K562 (cell line): ENCODE measurements at regions not wholly inside any gene's neighbourhood (a gene's known extent, or its start where the extent isn't known, plus 50 kb on each side); places are given as distances from the start of the nearest gene placed in this dataset.

Source experiments
- ATAC-seq: fragments of 200-7000 bp; cut with Tn5 transposase; 3 replicates; pipeline ENCODE4 v1.9.1; 2020; ENCODE audit warnings: moderate library complexity
- BruUV-seq: library from RNA; stranded (reverse); fragments of 400-500 nt; replicated peaks from 2 replicates; lab custom pipeline; 2021; lab: Mats Ljungman, UMichigan
- CTCF ChIA-PET: fragments of 300-600 bp; formaldehyde crosslinking; extraction: SDS; loops from one replicate; lab custom pipeline; 2021; ENCODE audit warnings: low intra/inter-chr PET ratio; lab: Yijun Ruan, JAX
- POLR2A ChIA-PET: fragments of 300-600, 350-650 bp; sonication (Branson Sonifier 250); formaldehyde crosslinking; extraction: SDS; loops from one replicate; lab custom pipeline; 2021; ENCODE audit warnings: antibody characterized with exemption, inconsistent platforms; lab: Yijun Ruan, JAX
- DNase-seq, 4 experiments: peaks; one replicate each; pipeline versions ENCODE4 v3.0.0 to v3.0.0-alpha.2; 2011 to 2018; ENCODE audit warnings: low spot score in 3 of 4, mixed read lengths in 3 of 4; ENCODE audit errors: extremely low read depth in 1 of 4
- FAIRE-seq: peaks from 2 replicates; lab custom pipeline; 2011; peaks lifted over from hg19 to GRCh38; lab: Jason Lieb, UNC
- H2AFZ ChIP-seq: 2 replicates; pipeline ENCODE4 v1.6.0; 2011; ENCODE audit warnings: low read depth, low read length, control low read depth, inconsistent platforms
- H3K27ac ChIP-seq: fragments of 200-600 bp; 3 replicates; pipeline ENCODE4 v1.8.0; 2011; ENCODE audit warnings: low read depth, mild to moderate bottlenecking, control low read depth, inconsistent platforms, low read length, moderate library complexity, mixed read lengths; ENCODE audit errors: extremely low read depth
- H3K27me3 ChIP-seq, 2 experiments: fragments of 300-600 bp in 1 of 2; 2 replicates in 1 of 2; 3 replicates in 1 of 2; pipeline versions ENCODE4 v1.6.0 to v1.8.0; 2011; ENCODE audit warnings: inconsistent platforms in 2 of 2, low read length in 2 of 2, mild to moderate bottlenecking in 1 of 2, mixed read lengths in 1 of 2, moderate library complexity in 1 of 2; ENCODE audit not compliant: control insufficient read depth in 2 of 2, insufficient read depth in 2 of 2
- H3K36me3 ChIP-seq: fragments of 300-600 bp; 3 replicates; pipeline ENCODE4 v1.8.0; 2011; ENCODE audit warnings: mild to moderate bottlenecking, low read length, inconsistent platforms; ENCODE audit not compliant: control insufficient read depth, insufficient read depth
- H3K4me1 ChIP-seq, 2 experiments: fragments of 200-600 bp in 1 of 2; replicated peaks in 1 of 2; 2 replicates in 1 of 2; 3 replicates in 1 of 2; pipeline versions ENCODE4 v1.5.1 to v1.8.0; 2011; ENCODE audit warnings: inconsistent platforms in 2 of 2, low read length in 2 of 2, mild to moderate bottlenecking in 1 of 2, mixed read lengths in 1 of 2, moderate library complexity in 1 of 2; ENCODE audit not compliant: control insufficient read depth in 2 of 2, insufficient read depth in 2 of 2
- H3K4me2 ChIP-seq: 2 replicates; pipeline ENCODE4 v1.6.1; 2011; ENCODE audit warnings: low read length, control low read depth, inconsistent platforms, mixed read lengths; ENCODE audit not compliant: insufficient read depth
- H3K4me3 ChIP-seq: fragments of 200-600 bp; sonication (generic), shearing (Covaris generic); 2 replicates; pipeline ENCODE4 v1.5.1; 2016; ENCODE audit warnings: control low read depth, inconsistent platforms
- H3K79me2 ChIP-seq: fragments of 200-600 bp; 3 replicates; pipeline ENCODE4 v1.8.0; 2011; ENCODE audit warnings: low read length, inconsistent platforms; ENCODE audit not compliant: control insufficient read depth, insufficient read depth
- H3K9ac ChIP-seq, 2 experiments: 2 replicates each; pipeline versions ENCODE4 v1.6.0 to v1.6.1; 2011; ENCODE audit warnings: low read depth in 2 of 2, low read length in 2 of 2, control low read depth in 1 of 2, inconsistent platforms in 1 of 2, mild to moderate bottlenecking in 1 of 2, mixed read lengths in 1 of 2; ENCODE audit not compliant: insufficient read depth in 1 of 2
- H3K9me1 ChIP-seq: one replicate; pipeline ENCODE4 v1.6.0; 2011; ENCODE audit warnings: inconsistent platforms, mild to moderate bottlenecking, low read length, moderate library complexity; ENCODE audit not compliant: control insufficient read depth, insufficient read depth
- H3K9me3 ChIP-seq: replicated peaks from 2 replicates; pipeline ENCODE4 v1.5.1; 2011; ENCODE audit warnings: low read depth, low read length, inconsistent platforms; ENCODE audit not compliant: control insufficient read depth, insufficient read depth
- H4K20me1 ChIP-seq: replicated peaks from 2 replicates; pipeline ENCODE4 v1.6.1; 2011; ENCODE audit warnings: low read length, inconsistent platforms, mixed read lengths; ENCODE audit not compliant: control insufficient read depth, insufficient read depth
- E2F8 ChIP-seq: fragments of 450-650 bp; IDR thresholded peaks from 2 replicates; pipeline ENCODE4 v1.7.1; 2018; ENCODE audit warnings: mild to moderate bottlenecking, low read depth; ENCODE audit not compliant: partially characterized antibody
- NR4A1 ChIP-seq, 2 experiments: fragments of 250-450 bp in 1 of 2; fragments of 450-650 bp in 1 of 2; sonication (Bioruptor Pico) in 1 of 2; IDR thresholded peaks; 2 replicates each; pipeline versions ENCODE4 v1.4.0 to v1.6.1; 2016 to 2020; ENCODE audit warnings: mild to moderate bottlenecking in 2 of 2, missing compliant biosample characterization in 1 of 2, missing genetic modification characterization in 1 of 2, moderate library complexity in 1 of 2
- SLC30A9 ChIP-seq: fragments of 250-450 bp; sonication (Bioruptor Pico); IDR thresholded peaks from 2 replicates; pipeline ENCODE4 v1.8.0; 2022; ENCODE audit warnings: mild to moderate bottlenecking, moderate library complexity
- ZNF239 ChIP-seq: fragments of 250-450 bp; sonication (Bioruptor Pico); IDR thresholded peaks from 2 replicates; pipeline ENCODE4 v1.4.0; 2020; ENCODE audit warnings: mild to moderate bottlenecking
- ZNF764 ChIP-seq: fragments of 250-450 bp; sonication (Bioruptor Pico); IDR thresholded peaks from 2 replicates; pipeline ENCODE4 v1.4.0; 2020; ENCODE audit warnings: low read depth, mild to moderate bottlenecking, moderate library complexity
- WGBS: fragments of 100-300 bp; shearing (Covaris generic); methylation state at CpG from one replicate; pipeline ENCODE4 v1.1.6; 2016; ENCODE audit warnings: low coverage, mixed read lengths; ENCODE audit not compliant: insufficient coverage; ENCODE audit errors: missing lambda C conversion rate; 5-methylcytosine and 5-hydroxymethylcytosine counted together
- in situ Hi-C: fragments of 300-500 bp; cut with MboI; formaldehyde crosslinking; loops from 4 replicates; pipeline ENCODE4 v1.15.0; 2018; ENCODE audit warnings: inconsistent platforms, mixed read lengths
- intact Hi-C: fragments of 100-400 bp; cut with micrococcal nuclease; formaldehyde crosslinking; loops from 2 replicates; pipeline ENCODE4 v1.14.2; 2022

GRCh38 chr12:105622220-105622619, 291.7 kb downstream of the C12orf75 start:
- FAIRE-seq (no peak), ATAC-seq (no peak), DNase-seq (no peak)
- H3K79me2 ChIP-seq, result no peaks in the 10 kb centered on the region
- H2AFZ ChIP-seq, result no peak overlapping the region
- no peak overlapping the region for H3K4me3 ChIP-seq
- no peaks in the 10 kb centered on the region for H3K4me1 ChIP-seq
- in situ Hi-C loops (no loop called here), intact Hi-C loops (no loop called here)
- H3K4me2 ChIP-seq, result no peak overlapping the region
- WGBS, result 3% methylated on average over 2 of the region's 2 CpGs
- no peaks in the 10 kb centered on the region for H3K36me3 ChIP-seq
- ChIA-PET CTCF (no interaction called here), POLR2A (interaction anchor here (0.5 to 1.2 kb wide), 3 partner anchors 15 to 531 kb away, joined by 3 read pairs; no protein-coding TSS in a partner anchor)
- H3K9me3 ChIP-seq, result no peaks in the 10 kb centered on the region
- H4K20me1 ChIP-seq, result no peaks in the 10 kb centered on the region
- no peak overlapping the region for H3K27ac ChIP-seq
- no TSS peak for BruUV-seq
- H3K9ac ChIP-seq, result no peak overlapping the region
- H3K27me3 ChIP-seq, result no peaks in the 10 kb centered on the region
- no peak for TF ChIP-seq E2F8
- TF ChIP-seq NR4A1 (CRISPR knock-in tag; IDR thresholded peaks at IDR 0.05), result no peak
- TF ChIP-seq NR4A1 (tag; IDR thresholded peaks at IDR 0.05), result no peak
- TF ChIP-seq ZNF239, result no peak
- TF ChIP-seq SLC30A9 (CRISPR knock-in tag), result no peak
- TF ChIP-seq ZNF764 (CRISPR knock-in tag), result no peak
- H3K9me1 ChIP-seq, result no peaks in the 10 kb centered on the region
